ENCODE measurements at regions not wholly inside any gene's neighbourhood (a gene's known extent, or its start where the extent isn't known, plus 50 kb on each side); places are given as distances from the start of the nearest gene placed in this dataset.
"Not testable (repeated sequence)": the region's sequence is repeated elsewhere in the genome, so short reads cannot be mapped to it uniquely, and the experiment has no call there.

DNA sequence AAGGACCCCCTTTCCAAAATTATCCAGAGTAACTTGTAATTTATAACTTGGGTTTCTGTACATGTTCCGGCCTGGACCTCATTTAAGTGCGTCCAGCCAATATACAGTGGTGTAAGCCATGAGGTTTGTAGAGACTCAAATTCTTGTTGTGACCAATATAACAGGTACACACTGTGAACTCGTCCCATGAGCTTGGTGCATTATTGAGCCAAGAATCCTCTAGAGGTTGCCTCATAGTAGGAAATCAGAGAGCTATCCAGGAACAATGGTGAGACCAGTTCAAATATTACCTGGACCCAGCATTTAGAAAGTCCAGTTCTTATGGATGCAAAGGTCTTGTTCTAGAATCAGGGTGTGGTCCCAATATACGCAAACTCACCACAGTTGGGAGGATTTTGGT lies 138.2 kb downstream of the NPIPB5 start:
- Mint-ChIP-seq H3K9me3 (peaks cover 0 to 6% (median 3%) of the 10 kb centered on the region in 7 donors), H3K27me3 (ENCODE audit: low read depth in 3 of 3) (peaks cover 5 to 9% (median 8%) of the 10 kb centered on the region in 3 donors), H3K4me3 (no peak overlapping the region), H3K36me3 (no peaks in the 10 kb centered on the region), H3K4me1 (no peaks in the 10 kb centered on the region), H3K27ac (no peak overlapping the region)
- H3K4me3 ChIP-seq (replicated peaks in 1 of 3; ENCODE audit: low read depth in 2 of 3, low read length in 3 of 3) = no peak overlapping the region
- H3K4me1 ChIP-seq (ENCODE audit: control insufficient read depth in 1 of 2, insufficient read depth in 2 of 2, low read length in 2 of 2) = no peaks in the 10 kb centered on the region
- H3K79me2 ChIP-seq (ENCODE audit: insufficient read depth, low read length) = no peaks in the 10 kb centered on the region
- no peak overlapping the region for H3K4me2 ChIP-seq (replicated peaks; ENCODE audit: extremely low read depth, low read length, poor library complexity, severe bottlenecking)
- no peaks in the 10 kb centered on the region for H3K9me3 ChIP-seq (replicated peaks in 1 of 2; ENCODE audit: control insufficient read depth in 1 of 2, insufficient read depth in 1 of 2, low read length in 2 of 2)
- H3K27me3 ChIP-seq (ENCODE audit: control insufficient read depth in 2 of 2, insufficient read depth in 2 of 2, low read length in 2 of 2) = peaks cover 23 to 38% of the 10 kb centered on the region in 2 donors
- H3K9ac ChIP-seq (ENCODE audit: insufficient read depth, low read length, poor library complexity, severe bottlenecking) = no peak overlapping the region
- no peaks in the 10 kb centered on the region for H3K36me3 ChIP-seq (replicated peaks in 1 of 2; ENCODE audit: control insufficient read depth in 1 of 2, insufficient read depth in 2 of 2, low read length in 2 of 2)
- intact Hi-C loops (cut with micrococcal nuclease) = no loop called here
- 98% methylated on average over 3 of the region's 4 CpGs for WGBS (ENCODE audit: insufficient coverage)
- TF ChIP-seq, protein P1, sequence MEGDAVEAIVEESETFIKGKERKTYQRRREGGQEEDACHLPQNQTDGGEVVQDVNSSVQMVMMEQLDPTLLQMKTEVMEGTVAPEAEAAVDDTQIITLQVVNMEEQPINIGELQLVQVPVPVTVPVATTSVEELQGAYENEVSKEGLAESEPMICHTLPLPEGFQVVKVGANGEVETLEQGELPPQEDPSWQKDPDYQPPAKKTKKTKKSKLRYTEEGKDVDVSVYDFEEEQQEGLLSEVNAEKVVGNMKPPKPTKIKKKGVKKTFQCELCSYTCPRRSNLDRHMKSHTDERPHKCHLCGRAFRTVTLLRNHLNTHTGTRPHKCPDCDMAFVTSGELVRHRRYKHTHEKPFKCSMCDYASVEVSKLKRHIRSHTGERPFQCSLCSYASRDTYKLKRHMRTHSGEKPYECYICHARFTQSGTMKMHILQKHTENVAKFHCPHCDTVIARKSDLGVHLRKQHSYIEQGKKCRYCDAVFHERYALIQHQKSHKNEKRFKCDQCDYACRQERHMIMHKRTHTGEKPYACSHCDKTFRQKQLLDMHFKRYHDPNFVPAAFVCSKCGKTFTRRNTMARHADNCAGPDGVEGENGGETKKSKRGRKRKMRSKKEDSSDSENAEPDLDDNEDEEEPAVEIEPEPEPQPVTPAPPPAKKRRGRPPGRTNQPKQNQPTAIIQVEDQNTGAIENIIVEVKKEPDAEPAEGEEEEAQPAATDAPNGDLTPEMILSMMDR (IDR thresholded peaks at IDR 0.05) = no peak
- H2AFZ ChIP-seq (ENCODE audit: insufficient read depth, low read depth, low read length, poor library complexity, severe bottlenecking) = no peak overlapping the region
- H3K27ac ChIP-seq (ENCODE audit: low read depth in 1 of 2, low read length in 2 of 2) = no peak overlapping the region
- H4K20me1 ChIP-seq (ENCODE audit: insufficient read depth, low read length) = no peaks in the 10 kb centered on the region
- no peak for DNase-seq

DNA sequence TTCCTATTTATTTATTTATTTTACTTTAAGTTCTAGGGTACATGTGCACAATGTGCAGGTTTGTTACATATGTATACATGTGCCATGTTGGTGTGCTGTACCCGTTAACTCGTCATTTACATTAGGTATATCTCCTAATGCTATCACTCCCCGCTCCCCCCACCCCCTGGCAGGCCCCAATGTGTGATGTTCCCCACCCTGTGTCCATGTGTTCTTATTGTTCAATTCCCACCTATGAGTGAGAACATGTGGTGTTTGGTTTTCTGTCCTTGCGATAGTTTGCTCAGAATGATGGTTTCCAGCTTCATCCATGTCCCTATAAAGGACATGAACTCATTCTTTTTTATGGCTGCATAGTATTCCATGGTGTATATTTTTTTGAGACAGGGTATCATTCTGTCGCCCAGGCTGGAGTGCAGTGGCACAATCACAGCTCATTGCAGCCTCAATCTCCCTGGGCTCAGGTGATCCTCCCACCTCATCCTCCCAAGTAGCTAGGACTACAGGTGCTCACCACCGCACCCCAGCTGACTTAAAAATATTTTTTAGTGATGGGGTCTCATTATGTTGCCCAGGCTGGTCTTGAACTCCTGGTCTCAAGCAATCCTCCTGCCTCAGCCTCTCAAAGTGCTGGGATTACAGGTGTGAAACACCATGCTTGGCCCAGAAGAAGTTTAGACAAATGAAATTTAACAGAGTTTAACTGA lies 140.6 kb downstream of the NPIPB5 start:
- H3K4me3 ChIP-seq (replicated peaks in 1 of 3; ENCODE audit: low read depth in 2 of 3, low read length in 3 of 3); H3K4me1 ChIP-seq (ENCODE audit: control insufficient read depth in 1 of 2, insufficient read depth in 2 of 2, low read length in 2 of 2); H3K79me2 ChIP-seq (ENCODE audit: insufficient read depth, low read length); H3K4me3 Mint-ChIP-seq; H3K36me3 Mint-ChIP-seq; H3K9ac ChIP-seq (ENCODE audit: insufficient read depth, low read length, poor library complexity, severe bottlenecking); H3K27ac Mint-ChIP-seq; DNase-seq; H3K9me3 Mint-ChIP-seq; H3K27ac ChIP-seq (ENCODE audit: low read depth in 1 of 2, low read length in 2 of 2); H3K4me1 Mint-ChIP-seq; H2AFZ ChIP-seq (ENCODE audit: insufficient read depth, low read depth, low read length, poor library complexity, severe bottlenecking); H3K9me3 ChIP-seq (replicated peaks in 1 of 2; ENCODE audit: control insufficient read depth in 1 of 2, insufficient read depth in 1 of 2, low read length in 2 of 2); H3K4me2 ChIP-seq (replicated peaks; ENCODE audit: extremely low read depth, low read length, poor library complexity, severe bottlenecking); intact Hi-C loops (cut with micrococcal nuclease); H4K20me1 ChIP-seq (ENCODE audit: insufficient read depth, low read length); H3K36me3 ChIP-seq (replicated peaks in 1 of 2; ENCODE audit: control insufficient read depth in 1 of 2, insufficient read depth in 2 of 2, low read length in 2 of 2): not testable (repeated sequence)
- H3K27me3 Mint-ChIP-seq (ENCODE audit: low read depth in 3 of 3) = peaks cover 5 to 12% (median 10%) of the 10 kb centered on the region in 3 donors
- peaks cover 16 to 25% of the 10 kb centered on the region in 2 donors for H3K27me3 ChIP-seq (ENCODE audit: control insufficient read depth in 2 of 2, insufficient read depth in 2 of 2, low read length in 2 of 2)
- no CpG with 5 or more reads among the region's 6 CpGs for WGBS (ENCODE audit: insufficient coverage)

All from CD14-positive monocyte (primary cell).